B cell (primary cell): ENCODE measurements at regions not wholly inside any gene's neighbourhood (a gene's known extent, or its start where the extent isn't known, plus 50 kb on each side); places are given as distances from the start of the nearest gene placed in this dataset.

Experiments
- ATAC-seq: fragments of 200-7000 bp; cut with Tn5 transposase; one replicate; pipeline ENCODE4 v1.10.0; 2021; ENCODE audit warnings: low read depth, mild to moderate bottlenecking, moderate number of reproducible peaks, moderate library complexity
- CTCF ChIA-PET: fragments of 350-600 bp; sonication (Branson Sonifier 250); formaldehyde crosslinking; loops from one replicate; lab custom pipeline; 2021; ENCODE audit warnings: antibody characterized with exemption, inconsistent platforms; lab: Charles Lee
- POLR2A ChIA-PET: fragments of 350-600 bp; sonication (Branson Sonifier 250); formaldehyde crosslinking; loops from one replicate; lab custom pipeline; 2021; ENCODE audit warnings: antibody characterized with exemption; lab: Charles Lee
- DNase-seq: peaks from one replicate; pipeline ENCODE4 v3.0.0; 2013
- H2AFZ ChIP-seq: 2 replicates; pipeline ENCODE4 v1.6.1; 2012; ENCODE audit warnings: mild to moderate bottlenecking, low read depth, low read length; ENCODE audit not compliant: insufficient read depth, poor library complexity, severe bottlenecking
- H3K27ac ChIP-seq, 2 donors: 1 replicate in 1 of 2; 2 replicates in 1 of 2; pipeline ENCODE4 v1.5.1; 2012 to 2013; ENCODE audit warnings: low read length in 2 of 2, mild to moderate bottlenecking in 2 of 2, moderate library complexity in 1 of 2
- H3K27me3 ChIP-seq, 4 experiments: fragments of 200-600 bp in 1 of 4; sonication (generic) in 1 of 4; replicated peaks in 1 of 4; 1 replicate in 2 of 4; 2 replicates in 2 of 4; pipeline versions ENCODE4 v1.6.1 to v1.7.0; 2013 to 2016; ENCODE audit warnings: low read length in 3 of 4, mild to moderate bottlenecking in 2 of 4, mixed read lengths in 1 of 4, moderate library complexity in 1 of 4; ENCODE audit not compliant: insufficient read depth in 4 of 4, control insufficient read depth in 3 of 4; ENCODE audit errors: control extremely low read depth in 1 of 4
- H3K36me3 ChIP-seq, 2 experiments: replicated peaks in 1 of 2; 1 replicate in 1 of 2; 2 replicates in 1 of 2; pipeline versions ENCODE4 v1.6.1 to v1.7.1; 2013; ENCODE audit warnings: low read length in 1 of 2; ENCODE audit not compliant: insufficient read depth in 2 of 2, control insufficient read depth in 1 of 2; ENCODE audit errors: control extremely low read depth in 1 of 2, extremely low read depth in 1 of 2
- H3K4me1 ChIP-seq, 2 donors: fragments of 200-600 bp in 1 of 2; sonication (generic) in 1 of 2; 1 replicate in 1 of 2; 2 replicates in 1 of 2; pipeline versions ENCODE4 v1.5.1 to v1.6.1; 2013 to 2017; ENCODE audit warnings: low read length in 2 of 2; ENCODE audit not compliant: control insufficient read depth in 2 of 2, insufficient read depth in 2 of 2
- H3K4me2 ChIP-seq: replicated peaks from 2 replicates; pipeline ENCODE3; 2012; ENCODE audit warnings: mild to moderate bottlenecking, low read depth, low read length; ENCODE audit not compliant: poor library complexity, severe bottlenecking
- H3K4me3 ChIP-seq, 5 experiments: fragments of 200-600 bp in 1 of 5; sonication (generic) in 1 of 5; 1 replicate in 3 of 5; 2 replicates in 2 of 5; pipeline versions ENCODE4 v1.5.1 to v1.7.0; 2011 to 2016; ENCODE audit warnings: low read length in 4 of 5, mild to moderate bottlenecking in 4 of 5, low read depth in 2 of 5, control low read depth in 1 of 5, moderate library complexity in 1 of 5; ENCODE audit not compliant: insufficient read depth in 1 of 5; ENCODE audit errors: control extremely low read depth in 1 of 5, extremely low read depth in 1 of 5
- H3K79me2 ChIP-seq: fragments of 200-600 bp; sonication (generic); one replicate; pipeline ENCODE4 v1.6.0; 2016; ENCODE audit warnings: low read length; ENCODE audit not compliant: control insufficient read depth, insufficient read depth
- H3K9ac ChIP-seq: fragments of 200-600 bp; sonication (generic); 2 replicates; pipeline ENCODE4 v1.6.1; 2017; ENCODE audit warnings: mild to moderate bottlenecking, low read length, moderate library complexity
- H3K9me3 ChIP-seq, 3 donors: one replicate each; pipeline versions ENCODE4 v1.6.1 to v1.7.1; 2013; ENCODE audit warnings: low read length in 2 of 3; ENCODE audit not compliant: control insufficient read depth in 2 of 3, insufficient read depth in 1 of 3; ENCODE audit errors: control extremely low read depth in 1 of 3
- H4K20me1 ChIP-seq: 2 replicates; pipeline ENCODE4 v1.6.0; 2012; ENCODE audit warnings: mild to moderate bottlenecking, low read length; ENCODE audit not compliant: insufficient read depth, control insufficient read depth, poor library complexity, severe bottlenecking
- H3K27ac Mint-ChIP-seq: one replicate; pipeline ENCODE4 v1.8.0; 2021; ENCODE audit warnings: mixed read lengths
- H3K27me3 Mint-ChIP-seq: one replicate; pipeline ENCODE4 v1.8.0; 2021; ENCODE audit warnings: mixed read lengths
- H3K4me1 Mint-ChIP-seq: one replicate; pipeline ENCODE4 v1.8.0; 2021; ENCODE audit warnings: mixed read lengths
- H3K4me3 Mint-ChIP-seq: one replicate; pipeline ENCODE4 v1.8.0; 2021; ENCODE audit warnings: mixed read lengths
- H3K9me3 Mint-ChIP-seq: one replicate; pipeline ENCODE4 v1.8.0; 2022; ENCODE audit warnings: mixed read lengths; ENCODE audit not compliant: insufficient read depth
- CTCF ChIP-seq: fragments of 200-600 bp; IDR thresholded peaks from one replicate; pipeline ENCODE4 v1.8.0; 2022; ENCODE audit warnings: antibody characterized with exemption, mild to moderate bottlenecking
- EZH2 ChIP-seq: IDR thresholded peaks from 2 replicates; pipeline ENCODE4 v1.6.1; 2012; ENCODE audit warnings: borderline replicate concordance, low read depth, mild to moderate bottlenecking, moderate library complexity, low read length; ENCODE audit not compliant: insufficient read depth, poor library complexity, severe bottlenecking
- WGBS: methylation state at CpG from one replicate; pipeline ENCODE4 v1.1.5; 2013; ENCODE audit warnings: missing lambda C conversion rate; ENCODE audit not compliant: insufficient coverage; 5-methylcytosine and 5-hydroxymethylcytosine counted together
- intact Hi-C: fragments of 100-400 bp; cut with micrococcal nuclease; formaldehyde crosslinking; loops from one replicate; pipeline ENCODE4 v1.10.0; 2022

- intact Hi-C loops = no loop called here
- POLR2A ChIA-PET = no interaction called here
Observed at GRCh38 chr7:68789597-68789996, 808.7 kb upstream of the AUTS2 start.

GRCh38 chr7:68792351-68792750 lies 805.9 kb upstream of the AUTS2 start:
- Histone ChIP-seq H3K4me3 (no peak overlapping the region), H3K4me2 (no peak overlapping the region), H3K27ac (no peak overlapping the region), H3K36me3 (no peaks in the 10 kb centered on the region), H3K4me1 (no peaks in the 10 kb centered on the region), H3K9ac (no peak overlapping the region), H2AFZ (no peak overlapping the region), H3K9me3 (peaks cover 0 to 5% (median 0%) of the 10 kb centered on the region in 3 donors), H4K20me1 (no peaks in the 10 kb centered on the region), H3K79me2 (no peaks in the 10 kb centered on the region), H3K27me3 (no peaks in the 10 kb centered on the region)
- DNase-seq (no peak), ATAC-seq (no peak)
- Mint-ChIP-seq H3K4me3 (no peak overlapping the region), H3K27me3 (no peaks in the 10 kb centered on the region), H3K9me3 (peaks cover 19% of the 10 kb centered on the region), H3K27ac (no peak overlapping the region), H3K4me1 (no peaks in the 10 kb centered on the region)
- 50% methylated on average over 1 of the region's 3 CpGs for WGBS
- ChIA-PET POLR2A (no interaction called here), CTCF (no interaction called here)
- intact Hi-C loops = no loop called here
- TF ChIP-seq EZH2 = no peak
- no peak for TF ChIP-seq CTCF

More at GRCh38 chr7:68789597-68789996, 808.7 kb upstream of the AUTS2 start:
- H3K36me3 ChIP-seq = no peaks in the 10 kb centered on the region
- TF ChIP-seq EZH2 = no peak
- TF ChIP-seq CTCF = no peak
- peaks cover 14% of the 10 kb centered on the region for H3K9me3 Mint-ChIP-seq
- no peak overlapping the region for H3K27ac ChIP-seq
- H3K4me1 ChIP-seq = no peaks in the 10 kb centered on the region
- no peak overlapping the region for H3K4me2 ChIP-seq
- no peak for ATAC-seq
- no peak overlapping the region for H3K4me3 ChIP-seq
- WGBS = 5% methylated on average over 3 of the region's 4 CpGs
- DNase-seq = no peak
- no peaks in the 10 kb centered on the region for H3K79me2 ChIP-seq
- H3K9ac ChIP-seq = no peak overlapping the region
- CTCF ChIA-PET = no interaction called here
- H3K4me3 Mint-ChIP-seq = no peak overlapping the region
- H3K27ac Mint-ChIP-seq = no peak overlapping the region
- no peaks in the 10 kb centered on the region for H3K4me1 Mint-ChIP-seq
- H2AFZ ChIP-seq = no peak overlapping the region
- H3K27me3 ChIP-seq = no peaks in the 10 kb centered on the region
- peaks cover 0 to 3% (median 0%) of the 10 kb centered on the region in 3 donors for H3K9me3 ChIP-seq
- no peaks in the 10 kb centered on the region for H4K20me1 ChIP-seq
- no peaks in the 10 kb centered on the region for H3K27me3 Mint-ChIP-seq
